Large intestine (tissue), 3 donors: ENCODE measurements at regions not wholly inside any gene's neighbourhood (a gene's known extent, or its start where the extent isn't known, plus 50 kb on each side); places are given as distances from the start of the nearest gene placed in this dataset.

ENCODE experiments used
- DNase-seq, 2 donors: peaks; one replicate each; pipeline versions ENCODE4 v3.0.0 to v3.0.0-alpha.2; 2013
- H3K27ac ChIP-seq: one replicate; pipeline ENCODE4 v1.5.1; 2013; ENCODE audit warnings: low read length
- H3K27me3 ChIP-seq: 2 replicates; pipeline ENCODE4 v1.6.1; 2013; ENCODE audit warnings: low read length; ENCODE audit not compliant: control insufficient read depth, insufficient read depth
- H3K36me3 ChIP-seq: 2 replicates; pipeline ENCODE4 v1.6.1; 2013; ENCODE audit warnings: low read length; ENCODE audit not compliant: control insufficient read depth, insufficient read depth
- H3K4me1 ChIP-seq: one replicate; pipeline ENCODE4 v1.6.1; 2013; ENCODE audit warnings: low read length; ENCODE audit not compliant: control insufficient read depth, insufficient read depth
- H3K4me3 ChIP-seq: one replicate; pipeline ENCODE4 v1.5.1; 2013; ENCODE audit warnings: low read length
- H3K9me3 ChIP-seq: one replicate; pipeline ENCODE4 v1.6.1; 2013; ENCODE audit warnings: mild to moderate bottlenecking, low read depth, low read length, moderate library complexity; ENCODE audit not compliant: control insufficient read depth
- WGBS: methylation state at CpG from one replicate; pipeline ENCODE4 v1.1.5; 2013; ENCODE audit warnings: low lambda C conversion rate; ENCODE audit not compliant: insufficient coverage; 5-methylcytosine and 5-hydroxymethylcytosine counted together

- Histone ChIP-seq H3K4me1 (no peaks in the 10 kb centered on the region), H3K27me3 (no peaks in the 10 kb centered on the region), H3K36me3 (no peaks in the 10 kb centered on the region), H3K27ac (no peak overlapping the region), H3K9me3 (no peaks in the 10 kb centered on the region), H3K4me3 (no peak overlapping the region)
- WGBS = no CpG with 5 or more reads among the region's 2 CpGs
- DNase-seq = no peak
These were observed 332.6 kb downstream of the FGF13 start for GRCh38 chrX:138378876-138379275.

DNA sequence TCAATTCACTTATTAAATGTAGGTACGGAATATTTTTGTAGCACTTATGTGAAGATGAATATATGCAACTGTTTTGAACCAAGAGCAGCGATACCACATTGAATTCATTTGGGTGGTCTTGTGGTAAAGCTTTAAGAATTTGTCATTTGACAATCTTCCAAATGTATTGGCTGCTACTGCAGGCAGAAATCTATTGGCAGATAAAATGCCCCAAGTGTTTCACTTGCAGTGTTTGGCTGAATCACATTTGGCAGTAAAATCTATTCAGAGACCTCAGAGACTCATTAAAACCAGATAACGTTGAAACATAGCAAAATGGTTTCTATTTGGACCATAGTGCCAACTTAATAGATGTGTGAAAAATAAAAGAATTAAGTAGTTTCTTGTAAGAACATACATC is 303.4 kb downstream of the FGF13 start:
- Histone ChIP-seq H3K4me3 (no peak overlapping the region), H3K4me1 (no peaks in the 10 kb centered on the region), H3K36me3 (no peaks in the 10 kb centered on the region), H3K27me3 (no peaks in the 10 kb centered on the region), H3K9me3 (no peaks in the 10 kb centered on the region), H3K27ac (no peak overlapping the region)
- DNase-seq = no peak
- WGBS = no CpG with 5 or more reads among the region's 3 CpGs

- Histone ChIP-seq H3K9me3 (no peaks in the 10 kb centered on the region), H3K27ac (no peak overlapping the region), H3K4me1 (no peaks in the 10 kb centered on the region), H3K27me3 (no peaks in the 10 kb centered on the region), H3K4me3 (no peak overlapping the region), H3K36me3 (no peaks in the 10 kb centered on the region)
- DNase-seq = no peak
- no CpG with 5 or more reads among the region's 2 CpGs for WGBS
These were observed 300.5 kb downstream of the FGF13 start for GRCh38 chrX:138411048-138411447.
